ENCODE measurements at regions not wholly inside any gene's neighbourhood (a gene's known extent, or its start where the extent isn't known, plus 50 kb on each side); places are given as distances from the start of the nearest gene placed in this dataset.

DNA sequence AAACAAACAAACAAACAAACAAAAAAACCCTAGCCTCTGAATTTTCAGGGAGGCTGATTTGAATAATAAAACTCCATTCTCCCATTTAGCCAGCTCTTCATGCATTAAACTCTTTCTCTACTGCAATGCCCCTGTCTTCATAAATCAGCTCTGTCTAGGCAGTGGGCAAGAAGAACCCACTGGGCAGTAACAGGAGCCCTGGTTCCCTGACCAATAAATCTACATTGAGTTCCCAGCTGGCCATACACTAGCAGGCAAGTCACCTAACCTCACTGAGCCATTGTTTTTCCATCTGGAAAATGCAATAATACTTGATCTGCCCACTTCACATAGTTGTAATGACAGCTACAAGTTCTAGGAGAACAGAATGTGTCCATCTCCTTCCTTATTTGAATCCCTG lies 57.6 kb upstream of the YPEL5 start:
- TF ChIP-seq POLR2A (IDR thresholded peaks at IDR 0.05; ENCODE audit: low read depth): no peak
- TF ChIP-seq, protein P1, sequence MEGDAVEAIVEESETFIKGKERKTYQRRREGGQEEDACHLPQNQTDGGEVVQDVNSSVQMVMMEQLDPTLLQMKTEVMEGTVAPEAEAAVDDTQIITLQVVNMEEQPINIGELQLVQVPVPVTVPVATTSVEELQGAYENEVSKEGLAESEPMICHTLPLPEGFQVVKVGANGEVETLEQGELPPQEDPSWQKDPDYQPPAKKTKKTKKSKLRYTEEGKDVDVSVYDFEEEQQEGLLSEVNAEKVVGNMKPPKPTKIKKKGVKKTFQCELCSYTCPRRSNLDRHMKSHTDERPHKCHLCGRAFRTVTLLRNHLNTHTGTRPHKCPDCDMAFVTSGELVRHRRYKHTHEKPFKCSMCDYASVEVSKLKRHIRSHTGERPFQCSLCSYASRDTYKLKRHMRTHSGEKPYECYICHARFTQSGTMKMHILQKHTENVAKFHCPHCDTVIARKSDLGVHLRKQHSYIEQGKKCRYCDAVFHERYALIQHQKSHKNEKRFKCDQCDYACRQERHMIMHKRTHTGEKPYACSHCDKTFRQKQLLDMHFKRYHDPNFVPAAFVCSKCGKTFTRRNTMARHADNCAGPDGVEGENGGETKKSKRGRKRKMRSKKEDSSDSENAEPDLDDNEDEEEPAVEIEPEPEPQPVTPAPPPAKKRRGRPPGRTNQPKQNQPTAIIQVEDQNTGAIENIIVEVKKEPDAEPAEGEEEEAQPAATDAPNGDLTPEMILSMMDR (IDR thresholded peaks at IDR 0.05): no peak

All from esophagus muscularis mucosa (tissue), 3 donors.